GM19452 (cell line): ENCODE measurements at regions not wholly inside any gene's neighbourhood (a gene's known extent, or its start where the extent isn't known, plus 50 kb on each side); places are given as distances from the start of the nearest gene placed in this dataset.
"Not testable (repeated sequence)": the region's sequence is repeated elsewhere in the genome, so short reads cannot be mapped to it uniquely, and the experiment has no call there.

ENCODE experiments used
- ATAC-seq: cut with Tn5 transposase; IDR thresholded peaks from one replicate; pipeline ENCODE4 v1.9.1; 2021; ENCODE audit not compliant: unreplicated experiment

GRCh38 chr3:6452974-6453373 is 407.9 kb upstream of the GRM7 start:
- no peak for ATAC-seq

GRCh38 chr3:6455031-6455430 is 405.9 kb upstream of the GRM7 start:
- ATAC-seq: no peak

- ATAC-seq: no peak
These were observed 393.7 kb upstream of the GRM7 start for GRCh38 chr3:6467186-6467585.

- no peak for ATAC-seq
These were observed 392.3 kb upstream of the GRM7 start for GRCh38 chr3:6468589-6468988.

GRCh38 chr3:6471744-6472143 is 389.2 kb upstream of the GRM7 start:
- no peak for ATAC-seq

GRCh38 chr3:6490487-6491327 is 370.2 kb upstream of the GRM7 start:
- ATAC-seq: not testable (repeated sequence)

- ATAC-seq: no peak
These were observed 369.1 kb upstream of the GRM7 start for GRCh38 chr3:6491768-6492167.

GRCh38 chr3:6492306-6492705 is 368.6 kb upstream of the GRM7 start:
- ATAC-seq: no peak

- ATAC-seq: not testable (repeated sequence)
These were observed 362.0 kb upstream of the GRM7 start for GRCh38 chr3:6498944-6499343.

- no peak for ATAC-seq
These were observed 356.6 kb upstream of the GRM7 start for GRCh38 chr3:6504347-6504746.

GRCh38 chr3:6504834-6505233 is 356.1 kb upstream of the GRM7 start:
- ATAC-seq: no peak

- no peak for ATAC-seq
These were observed 352.5 kb upstream of the GRM7 start for GRCh38 chr3:6508410-6508759.

GRCh38 chr3:6509576-6509975 is 351.3 kb upstream of the GRM7 start:
- no peak for ATAC-seq

GRCh38 chr3:6510713-6511112 is 350.2 kb upstream of the GRM7 start:
- ATAC-seq: no peak

- ATAC-seq: no peak
These were observed 348.6 kb upstream of the GRM7 start for GRCh38 chr3:6512172-6512800.

- no peak for ATAC-seq
These were observed 344.8 kb upstream of the GRM7 start for GRCh38 chr3:6516143-6516542.

GRCh38 chr3:6516694-6517093 is 344.2 kb upstream of the GRM7 start:
- no peak for ATAC-seq

- ATAC-seq: no peak
These were observed 342.1 kb upstream of the GRM7 start for GRCh38 chr3:6518709-6519345.

- no peak for ATAC-seq
These were observed 339.4 kb upstream of the GRM7 start for GRCh38 chr3:6521369-6522113.

GRCh38 chr3:6522191-6522590 is 338.7 kb upstream of the GRM7 start:
- ATAC-seq: no peak

- no peak for ATAC-seq
These were observed 337.9 kb upstream of the GRM7 start for GRCh38 chr3:6523043-6523442.

GRCh38 chr3:6524479-6524878 is 336.4 kb upstream of the GRM7 start:
- ATAC-seq: no peak
